NB4 (cell line): ENCODE measurements at regions not wholly inside any gene's neighbourhood (a gene's known extent, or its start where the extent isn't known, plus 50 kb on each side); places are given as distances from the start of the nearest gene placed in this dataset.

Experiments
- DNase-seq: peaks from one replicate; pipeline ENCODE4 v3.0.0; 2010; ENCODE audit warnings: low read depth
- H3K4me3 ChIP-seq: one replicate; pipeline ENCODE4 v1.5.1; 2011; ENCODE audit warnings: mild to moderate bottlenecking, low read depth, low read length, moderate library complexity
- MYC ChIP-seq: IDR thresholded peaks from 2 replicates; pipeline ENCODE4 v1.6.1; 2011; ENCODE audit warnings: low read depth, low read length
- POLR2A ChIP-seq: IDR thresholded peaks from 2 replicates; pipeline ENCODE4 v1.6.1; 2011; ENCODE audit warnings: mild to moderate bottlenecking; ENCODE audit not compliant: insufficient read length; ENCODE audit errors: extremely low read depth
- TF ChIP-seq, protein P1 (sequence below): IDR thresholded peaks from one replicate; pipeline ENCODE4 v1.5.1; 2012; ENCODE audit warnings: low read depth, low read length
- TF ChIP-seq, protein P2 (sequence below): IDR thresholded peaks from 2 replicates; pipeline ENCODE4 v1.6.1; 2011; ENCODE audit warnings: low read depth, low read length

DNA sequence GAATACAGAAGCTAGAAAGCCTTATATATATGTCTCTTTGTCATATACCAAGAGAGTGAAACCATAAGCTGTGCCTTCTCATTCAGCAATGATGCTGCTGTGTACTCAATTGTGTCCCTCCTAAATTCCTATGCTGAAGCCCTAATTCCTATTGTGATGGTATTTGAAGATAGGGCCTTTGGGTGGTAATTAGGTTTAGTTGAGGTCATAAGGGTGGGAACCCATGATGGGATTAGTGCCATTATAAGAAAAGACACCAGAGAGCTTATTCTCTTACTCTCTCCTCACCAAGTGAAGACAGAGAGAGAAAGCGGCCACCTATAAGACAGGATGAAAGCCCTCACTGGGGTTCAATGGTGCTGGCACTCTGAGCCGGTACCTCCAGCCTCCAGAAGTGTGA, 1191.3 kb upstream of the TENM4 start:
- H3K4me3 ChIP-seq, result no peak overlapping the region
- no peak for DNase-seq
- TF ChIP-seq POLR2A (no peak), MYC (no peak)
- TF ChIP-seq, protein P1, sequence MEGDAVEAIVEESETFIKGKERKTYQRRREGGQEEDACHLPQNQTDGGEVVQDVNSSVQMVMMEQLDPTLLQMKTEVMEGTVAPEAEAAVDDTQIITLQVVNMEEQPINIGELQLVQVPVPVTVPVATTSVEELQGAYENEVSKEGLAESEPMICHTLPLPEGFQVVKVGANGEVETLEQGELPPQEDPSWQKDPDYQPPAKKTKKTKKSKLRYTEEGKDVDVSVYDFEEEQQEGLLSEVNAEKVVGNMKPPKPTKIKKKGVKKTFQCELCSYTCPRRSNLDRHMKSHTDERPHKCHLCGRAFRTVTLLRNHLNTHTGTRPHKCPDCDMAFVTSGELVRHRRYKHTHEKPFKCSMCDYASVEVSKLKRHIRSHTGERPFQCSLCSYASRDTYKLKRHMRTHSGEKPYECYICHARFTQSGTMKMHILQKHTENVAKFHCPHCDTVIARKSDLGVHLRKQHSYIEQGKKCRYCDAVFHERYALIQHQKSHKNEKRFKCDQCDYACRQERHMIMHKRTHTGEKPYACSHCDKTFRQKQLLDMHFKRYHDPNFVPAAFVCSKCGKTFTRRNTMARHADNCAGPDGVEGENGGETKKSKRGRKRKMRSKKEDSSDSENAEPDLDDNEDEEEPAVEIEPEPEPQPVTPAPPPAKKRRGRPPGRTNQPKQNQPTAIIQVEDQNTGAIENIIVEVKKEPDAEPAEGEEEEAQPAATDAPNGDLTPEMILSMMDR, result no peak
- TF ChIP-seq, protein P2, sequence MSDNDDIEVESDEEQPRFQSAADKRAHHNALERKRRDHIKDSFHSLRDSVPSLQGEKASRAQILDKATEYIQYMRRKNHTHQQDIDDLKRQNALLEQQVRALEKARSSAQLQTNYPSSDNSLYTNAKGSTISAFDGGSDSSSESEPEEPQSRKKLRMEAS, result no peak

DNA sequence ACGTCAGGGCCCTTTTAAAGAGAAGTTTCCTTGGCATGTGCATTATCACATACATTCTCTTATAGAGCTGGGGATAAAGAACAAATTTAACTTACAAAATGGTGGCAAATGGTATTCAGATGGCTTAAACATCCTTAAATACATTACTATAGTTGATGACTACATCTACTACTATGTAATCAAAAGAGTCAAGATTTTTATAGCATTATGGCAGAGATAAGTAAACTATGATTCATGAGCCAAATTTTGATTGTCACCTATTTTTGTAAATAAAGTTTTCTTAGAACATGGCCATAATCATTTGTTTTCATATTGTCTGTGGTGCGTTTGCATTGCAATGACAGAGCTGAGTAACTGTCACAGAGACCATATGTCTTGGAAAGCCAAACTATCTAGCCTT, 1188.6 kb upstream of the TENM4 start:
- TF ChIP-seq, protein P2, result no peak
- no peak for TF ChIP-seq POLR2A
- TF ChIP-seq, protein P1, result no peak
- no peak for TF ChIP-seq MYC
- DNase-seq, result no peak
- no peak overlapping the region for H3K4me3 ChIP-seq

DNA sequence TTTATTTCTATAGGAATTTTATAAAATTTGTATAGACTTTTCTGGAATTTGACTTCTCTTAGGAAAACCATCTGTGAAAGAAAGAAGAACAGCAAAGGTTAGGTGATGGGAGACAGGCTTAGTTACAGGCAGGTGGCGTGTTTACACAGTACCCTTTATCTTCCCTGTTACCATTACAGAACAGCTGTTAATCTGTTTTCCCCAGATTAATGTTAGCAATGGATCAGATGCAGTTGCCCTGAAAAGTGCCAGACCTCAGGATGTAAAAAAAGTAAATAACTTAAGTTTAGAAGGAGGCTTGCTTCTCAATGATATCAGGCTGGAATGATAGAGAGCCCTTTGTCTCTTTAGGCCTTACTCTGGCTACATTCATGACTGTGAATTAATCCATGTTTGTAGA, 1186.5 kb upstream of the TENM4 start:
- no peak overlapping the region for H3K4me3 ChIP-seq

DNA sequence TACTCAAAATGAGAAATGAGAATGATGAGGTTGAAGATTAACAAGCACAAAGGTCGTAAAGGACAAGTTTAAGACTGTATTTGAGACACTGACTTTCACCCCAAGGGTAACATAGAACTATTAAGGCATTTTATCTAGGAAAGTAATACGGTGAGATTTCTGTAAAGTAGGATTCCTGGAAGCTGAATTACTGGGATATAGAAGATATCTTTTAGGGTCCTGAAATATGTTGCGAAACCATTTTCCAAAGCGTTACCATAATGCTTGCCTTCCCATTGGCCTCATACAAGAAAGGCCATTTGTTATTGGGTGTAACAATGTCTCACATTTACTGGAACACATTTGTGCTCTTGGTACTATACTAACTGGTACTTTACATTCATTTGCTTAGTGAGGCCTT, 1185.9 kb upstream of the TENM4 start:
- DNase-seq, result no peak
- H3K4me3 ChIP-seq, result no peak overlapping the region
- TF ChIP-seq, protein P2, result no peak
- TF ChIP-seq MYC (no peak), POLR2A (no peak)
- TF ChIP-seq, protein P1, result no peak

More for the DNA sequence above, 1186.5 kb upstream of the TENM4 start:
- TF ChIP-seq, protein P2, result no peak
- no peak for TF ChIP-seq MYC
- DNase-seq, result no peak

DNA sequence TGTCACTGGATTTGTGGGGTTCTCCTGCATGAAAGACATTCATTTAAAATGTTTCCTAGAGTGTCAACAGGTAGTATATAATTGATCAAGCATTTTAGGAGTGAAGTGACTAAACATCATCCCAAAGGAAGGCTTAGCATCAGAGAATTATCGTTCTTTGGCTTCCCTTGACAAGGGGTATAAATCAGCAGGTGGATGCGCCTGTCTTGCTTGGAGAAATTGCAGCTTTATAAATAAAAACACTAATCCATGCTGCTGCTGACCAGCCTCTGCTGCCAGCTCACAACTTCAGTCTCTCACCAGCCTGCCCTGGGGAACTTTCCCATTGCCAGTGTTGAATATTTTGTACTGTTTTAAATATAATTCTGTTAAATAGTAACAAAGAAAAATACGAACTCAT, 1184.7 kb upstream of the TENM4 start:
- no peak for TF ChIP-seq POLR2A
- TF ChIP-seq, protein P1, result no peak
- TF ChIP-seq MYC, result no peak
- TF ChIP-seq, protein P2, result no peak
- no peak overlapping the region for H3K4me3 ChIP-seq
- DNase-seq, result no peak

DNA sequence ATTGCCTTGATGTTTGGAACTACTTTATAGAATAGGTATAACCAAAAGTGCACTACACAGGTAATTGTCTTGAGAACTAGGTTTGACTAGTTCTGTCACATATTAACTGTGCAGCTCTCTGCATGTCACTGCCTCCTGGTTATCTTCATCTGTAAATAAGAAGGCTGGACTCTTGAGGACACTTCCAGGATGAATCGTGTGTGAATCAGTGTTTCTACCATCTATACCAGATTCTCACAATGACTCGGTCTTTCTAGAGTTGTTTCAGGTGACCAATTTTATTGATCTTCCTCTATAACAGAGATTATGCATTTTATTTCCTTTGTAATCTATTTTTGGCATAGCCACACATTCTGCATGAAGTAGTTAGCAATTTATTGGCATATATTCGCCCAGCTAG, 1181.0 kb upstream of the TENM4 start:
- TF ChIP-seq, protein P2, result no peak
- TF ChIP-seq, protein P1, result no peak
- TF ChIP-seq MYC (no peak), POLR2A (no peak)
- no peak for DNase-seq
- no peak overlapping the region for H3K4me3 ChIP-seq
